ENCODE measurements at regions not wholly inside any gene's neighbourhood (a gene's known extent, or its start where the extent isn't known, plus 50 kb on each side); places are given as distances from the start of the nearest gene placed in this dataset.
"Not testable (repeated sequence)": the region's sequence is repeated elsewhere in the genome, so short reads cannot be mapped to it uniquely, and the experiment has no call there.

DNA sequence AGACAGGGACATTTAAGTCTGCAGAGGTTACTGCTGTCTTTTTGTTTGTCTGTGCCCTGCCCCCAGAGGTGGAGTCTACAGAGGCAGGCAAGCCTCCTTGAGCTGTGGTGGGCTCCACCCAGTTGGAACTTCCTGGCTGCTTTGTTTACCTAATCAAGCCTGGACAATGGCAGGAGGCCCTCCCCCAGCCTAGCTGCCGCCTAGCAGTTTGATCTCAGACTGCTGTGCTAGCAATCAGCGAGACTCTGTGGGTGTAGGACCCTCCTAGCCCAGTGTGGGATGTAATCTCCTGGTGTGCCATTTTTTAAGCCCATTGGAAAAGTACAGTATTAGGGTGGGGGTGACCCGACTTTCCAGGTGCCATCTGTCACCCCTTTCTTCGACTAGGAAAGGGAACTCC, 272.6 kb downstream of the CXCL12 start:
- TF ChIP-seq, protein P1, sequence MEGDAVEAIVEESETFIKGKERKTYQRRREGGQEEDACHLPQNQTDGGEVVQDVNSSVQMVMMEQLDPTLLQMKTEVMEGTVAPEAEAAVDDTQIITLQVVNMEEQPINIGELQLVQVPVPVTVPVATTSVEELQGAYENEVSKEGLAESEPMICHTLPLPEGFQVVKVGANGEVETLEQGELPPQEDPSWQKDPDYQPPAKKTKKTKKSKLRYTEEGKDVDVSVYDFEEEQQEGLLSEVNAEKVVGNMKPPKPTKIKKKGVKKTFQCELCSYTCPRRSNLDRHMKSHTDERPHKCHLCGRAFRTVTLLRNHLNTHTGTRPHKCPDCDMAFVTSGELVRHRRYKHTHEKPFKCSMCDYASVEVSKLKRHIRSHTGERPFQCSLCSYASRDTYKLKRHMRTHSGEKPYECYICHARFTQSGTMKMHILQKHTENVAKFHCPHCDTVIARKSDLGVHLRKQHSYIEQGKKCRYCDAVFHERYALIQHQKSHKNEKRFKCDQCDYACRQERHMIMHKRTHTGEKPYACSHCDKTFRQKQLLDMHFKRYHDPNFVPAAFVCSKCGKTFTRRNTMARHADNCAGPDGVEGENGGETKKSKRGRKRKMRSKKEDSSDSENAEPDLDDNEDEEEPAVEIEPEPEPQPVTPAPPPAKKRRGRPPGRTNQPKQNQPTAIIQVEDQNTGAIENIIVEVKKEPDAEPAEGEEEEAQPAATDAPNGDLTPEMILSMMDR (optimal IDR thresholded peaks at IDR 0.05 in 1 of 3, IDR thresholded peaks at IDR 0.05 in 1 of 3, conservative IDR thresholded peaks at IDR 0.05 in 1 of 3; ENCODE audit: extremely low read depth in 1 of 3, insufficient read depth in 2 of 3, low read length in 3 of 3), result not testable (repeated sequence)
- not testable (repeated sequence) for TF ChIP-seq EZH2 (IDR thresholded peaks at IDR 0.05; ENCODE audit: low read length)
